T47D (cell line): ENCODE measurements at regions not wholly inside any gene's neighbourhood (a gene's known extent, or its start where the extent isn't known, plus 50 kb on each side); places are given as distances from the start of the nearest gene placed in this dataset.

Experiments
- DNase-seq, 2 experiments: peaks; one replicate each; pipeline versions ENCODE4 v3.0.0 to v3.0.0-alpha.2; 2011 to 2012; ENCODE audit warnings: low read depth in 1 of 2, low spot score in 1 of 2
- JUND ChIP-seq: IDR thresholded peaks from 2 replicates; pipeline ENCODE4 v1.6.1; 2012; ENCODE audit warnings: low read depth
- in situ Hi-C: cut with HindIII; loops from 2 replicates; pipeline ENCODE4 v1.10.0; 2016; ENCODE audit warnings: low sequenced_read_pairs, low pct_unique_long_range_greater_than_20kb

GRCh38 chr11:106391771-106392420 lies 314.4 kb downstream of the AASDHPPT start:
- in situ Hi-C loops, result no loop called here
- TF ChIP-seq JUND, result no peak
- no peak for DNase-seq

GRCh38 chr11:106395716-106396349 lies 318.4 kb downstream of the AASDHPPT start:
- TF ChIP-seq JUND, result no peak
- no peak for DNase-seq
- in situ Hi-C loops, result no loop called here

GRCh38 chr11:106397787-106398501 lies 320.5 kb downstream of the AASDHPPT start:
- no peak for DNase-seq
- in situ Hi-C loops, result no loop called here
- no peak for TF ChIP-seq JUND

- in situ Hi-C loops, result no loop called here
- no peak for DNase-seq
- no peak for TF ChIP-seq JUND
Observed at GRCh38 chr11:106398502-106399075, 321.1 kb downstream of the AASDHPPT start.

DNA sequence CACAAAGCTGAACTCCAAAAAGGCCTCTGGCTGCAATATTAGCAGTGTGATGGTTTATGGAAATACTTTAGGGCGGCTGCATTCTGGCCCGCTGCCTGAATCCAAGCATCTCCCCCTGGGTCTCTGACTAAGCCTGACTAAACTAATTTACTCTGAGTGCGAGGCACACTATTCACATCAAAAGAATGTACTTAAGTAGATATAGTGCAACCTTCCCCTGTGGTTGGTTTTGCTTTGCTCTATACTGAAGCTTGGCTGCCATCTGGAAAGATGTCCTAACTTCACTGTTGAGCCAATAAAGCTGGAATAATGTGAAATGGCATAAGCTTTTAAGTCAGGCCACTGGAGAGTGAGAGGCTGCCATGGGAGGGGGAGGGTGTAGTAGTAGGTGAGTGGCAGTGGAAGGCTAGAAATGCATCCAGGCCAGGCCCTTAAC lies 321.6 kb downstream of the AASDHPPT start:
- TF ChIP-seq JUND, result no peak
- no peak for DNase-seq
- in situ Hi-C loops, result no loop called here

- no peak for DNase-seq
- TF ChIP-seq JUND, result no peak
- in situ Hi-C loops, result no loop called here
Observed at GRCh38 chr11:106399624-106400023, 322.2 kb downstream of the AASDHPPT start.

DNA sequence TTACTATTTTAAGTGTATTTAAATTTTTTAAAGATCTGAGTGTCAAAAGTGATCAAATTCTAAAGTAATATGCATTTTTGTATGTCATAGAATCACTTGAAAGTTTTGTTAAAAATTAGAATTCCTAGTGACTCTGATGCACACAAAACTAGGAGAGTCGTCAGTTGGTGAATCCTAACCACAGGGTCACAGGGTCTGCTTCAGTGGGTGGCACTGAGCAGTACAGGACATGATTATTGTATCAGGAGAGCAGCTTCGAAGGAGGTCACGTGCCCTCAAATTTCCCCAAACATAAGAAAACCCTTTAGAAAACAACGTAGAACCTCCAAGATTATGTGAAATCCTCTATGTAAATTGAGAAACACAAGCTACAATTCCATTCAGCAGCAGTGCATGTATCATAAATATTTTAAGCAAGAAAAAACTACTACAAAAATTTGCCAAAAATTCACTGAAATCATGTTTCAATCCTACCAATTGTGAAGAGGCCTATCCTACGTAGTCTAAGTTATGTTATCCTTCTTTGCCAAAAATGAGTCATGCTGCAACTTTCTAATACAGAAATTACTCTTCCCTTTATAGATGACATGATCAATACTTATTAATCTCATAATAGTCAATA lies 323.6 kb downstream of the AASDHPPT start:
- no peak for TF ChIP-seq JUND
- in situ Hi-C loops, result no loop called here

DNA sequence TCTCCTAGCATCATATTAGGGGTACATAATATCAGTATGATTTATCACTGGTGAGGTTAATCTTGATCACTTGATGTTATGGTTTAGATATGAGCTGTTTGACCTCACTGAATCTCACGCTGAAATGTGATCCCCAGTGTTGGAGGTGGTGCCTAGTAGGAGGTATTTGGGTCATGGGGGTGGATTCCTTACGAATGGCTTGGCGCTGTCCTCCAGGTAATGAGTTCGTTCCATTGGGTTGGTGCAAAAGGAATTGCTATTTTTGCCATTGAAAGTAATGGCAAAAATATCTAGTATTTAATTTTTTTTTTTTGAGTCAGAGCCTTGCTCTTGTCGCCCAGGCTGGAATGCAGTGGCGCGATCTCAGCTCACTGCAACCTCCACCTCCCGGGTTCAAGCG lies 326.3 kb downstream of the AASDHPPT start:
- TF ChIP-seq JUND, result no peak
- no peak for DNase-seq
- in situ Hi-C loops, result no loop called here

More for the DNA sequence above, 323.6 kb downstream of the AASDHPPT start:
- no peak for DNase-seq

DNA sequence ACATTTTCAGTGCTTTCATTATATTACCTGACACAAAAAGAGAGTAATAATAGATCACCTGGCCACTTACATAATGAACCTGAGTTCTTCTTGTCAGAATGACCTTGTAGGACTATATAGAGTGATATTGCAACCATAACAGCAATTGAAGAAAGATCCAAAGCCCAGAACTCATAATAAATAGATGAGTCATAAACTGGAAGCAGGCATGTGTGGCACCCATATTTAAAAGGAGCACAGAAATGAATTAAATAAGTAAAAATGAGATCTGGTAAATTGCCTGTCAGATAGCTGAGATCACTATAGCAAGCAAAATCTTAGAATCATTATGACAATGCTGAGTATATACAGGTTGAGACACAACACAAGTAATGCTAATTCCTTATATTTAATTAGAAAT lies 331.8 kb downstream of the AASDHPPT start:
- in situ Hi-C loops, result no loop called here
- DNase-seq, result no peak
- no peak for TF ChIP-seq JUND

DNA sequence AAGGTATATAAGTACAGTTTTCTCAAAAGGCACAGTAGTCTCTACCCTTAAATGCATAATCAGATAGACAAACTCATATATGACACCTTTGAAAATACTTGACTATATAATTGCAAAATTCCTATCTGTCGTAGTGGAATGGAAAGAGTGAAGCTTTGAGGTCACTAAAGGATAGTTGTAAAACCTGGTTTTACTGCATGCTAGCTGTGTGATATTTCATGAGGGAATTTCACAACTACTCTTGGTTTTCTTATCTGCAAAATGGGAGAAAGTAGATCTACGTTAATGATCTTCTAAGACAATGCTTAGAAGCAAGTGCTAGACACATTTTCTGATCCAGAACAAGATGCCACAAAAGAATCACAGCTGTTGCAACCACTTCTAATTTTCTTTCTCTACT lies 332.2 kb downstream of the AASDHPPT start:
- no peak for DNase-seq
- no peak for TF ChIP-seq JUND
- in situ Hi-C loops, result no loop called here

GRCh38 chr11:106410902-106411301 lies 333.4 kb downstream of the AASDHPPT start:
- in situ Hi-C loops, result no loop called here
- DNase-seq, result no peak
- no peak for TF ChIP-seq JUND

- TF ChIP-seq JUND, result no peak
- no peak for DNase-seq
- in situ Hi-C loops, result no loop called here
Observed at GRCh38 chr11:106413222-106413621, 335.8 kb downstream of the AASDHPPT start.
